NB4 (cell line): ENCODE measurements at regions not wholly inside any gene's neighbourhood (a gene's known extent, or its start where the extent isn't known, plus 50 kb on each side); places are given as distances from the start of the nearest gene placed in this dataset.

Experiments
- DNase-seq: peaks from one replicate; pipeline ENCODE4 v3.0.0; 2010; ENCODE audit warnings: low read depth
- H3K4me3 ChIP-seq: one replicate; pipeline ENCODE4 v1.5.1; 2011; ENCODE audit warnings: mild to moderate bottlenecking, low read depth, low read length, moderate library complexity
- MYC ChIP-seq: IDR thresholded peaks from 2 replicates; pipeline ENCODE4 v1.6.1; 2011; ENCODE audit warnings: low read depth, low read length
- POLR2A ChIP-seq: IDR thresholded peaks from 2 replicates; pipeline ENCODE4 v1.6.1; 2011; ENCODE audit warnings: mild to moderate bottlenecking; ENCODE audit not compliant: insufficient read length; ENCODE audit errors: extremely low read depth
- TF ChIP-seq, protein P1 (sequence below): IDR thresholded peaks from 2 replicates; pipeline ENCODE4 v1.6.1; 2011; ENCODE audit warnings: low read depth, low read length
- TF ChIP-seq, protein P2 (sequence below): IDR thresholded peaks from one replicate; pipeline ENCODE4 v1.5.1; 2012; ENCODE audit warnings: low read depth, low read length

DNA sequence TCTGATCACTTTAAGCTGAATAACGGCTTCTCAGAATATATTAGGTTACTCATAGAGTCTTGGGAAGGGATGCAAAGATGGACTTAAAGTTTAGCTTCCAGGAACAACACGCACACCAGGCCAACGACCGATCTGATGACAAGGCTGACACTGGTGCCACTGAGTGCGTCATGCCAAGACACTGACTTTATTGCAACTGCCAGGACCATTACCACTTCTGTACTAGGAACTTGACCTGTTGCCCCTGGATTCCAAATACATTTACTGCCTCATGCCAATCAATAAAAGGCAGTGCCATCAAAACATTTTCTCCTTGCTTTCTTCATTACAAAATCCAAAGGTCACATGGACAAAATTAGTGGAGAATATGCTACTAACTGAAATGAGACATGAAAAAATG, 505.9 kb upstream of the CTSO start:
- H3K4me3 ChIP-seq: no peak overlapping the region
- TF ChIP-seq POLR2A (no peak), MYC (no peak)
- TF ChIP-seq, protein P1, sequence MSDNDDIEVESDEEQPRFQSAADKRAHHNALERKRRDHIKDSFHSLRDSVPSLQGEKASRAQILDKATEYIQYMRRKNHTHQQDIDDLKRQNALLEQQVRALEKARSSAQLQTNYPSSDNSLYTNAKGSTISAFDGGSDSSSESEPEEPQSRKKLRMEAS: no peak
- TF ChIP-seq, protein P2, sequence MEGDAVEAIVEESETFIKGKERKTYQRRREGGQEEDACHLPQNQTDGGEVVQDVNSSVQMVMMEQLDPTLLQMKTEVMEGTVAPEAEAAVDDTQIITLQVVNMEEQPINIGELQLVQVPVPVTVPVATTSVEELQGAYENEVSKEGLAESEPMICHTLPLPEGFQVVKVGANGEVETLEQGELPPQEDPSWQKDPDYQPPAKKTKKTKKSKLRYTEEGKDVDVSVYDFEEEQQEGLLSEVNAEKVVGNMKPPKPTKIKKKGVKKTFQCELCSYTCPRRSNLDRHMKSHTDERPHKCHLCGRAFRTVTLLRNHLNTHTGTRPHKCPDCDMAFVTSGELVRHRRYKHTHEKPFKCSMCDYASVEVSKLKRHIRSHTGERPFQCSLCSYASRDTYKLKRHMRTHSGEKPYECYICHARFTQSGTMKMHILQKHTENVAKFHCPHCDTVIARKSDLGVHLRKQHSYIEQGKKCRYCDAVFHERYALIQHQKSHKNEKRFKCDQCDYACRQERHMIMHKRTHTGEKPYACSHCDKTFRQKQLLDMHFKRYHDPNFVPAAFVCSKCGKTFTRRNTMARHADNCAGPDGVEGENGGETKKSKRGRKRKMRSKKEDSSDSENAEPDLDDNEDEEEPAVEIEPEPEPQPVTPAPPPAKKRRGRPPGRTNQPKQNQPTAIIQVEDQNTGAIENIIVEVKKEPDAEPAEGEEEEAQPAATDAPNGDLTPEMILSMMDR: no peak
- no peak for DNase-seq

DNA sequence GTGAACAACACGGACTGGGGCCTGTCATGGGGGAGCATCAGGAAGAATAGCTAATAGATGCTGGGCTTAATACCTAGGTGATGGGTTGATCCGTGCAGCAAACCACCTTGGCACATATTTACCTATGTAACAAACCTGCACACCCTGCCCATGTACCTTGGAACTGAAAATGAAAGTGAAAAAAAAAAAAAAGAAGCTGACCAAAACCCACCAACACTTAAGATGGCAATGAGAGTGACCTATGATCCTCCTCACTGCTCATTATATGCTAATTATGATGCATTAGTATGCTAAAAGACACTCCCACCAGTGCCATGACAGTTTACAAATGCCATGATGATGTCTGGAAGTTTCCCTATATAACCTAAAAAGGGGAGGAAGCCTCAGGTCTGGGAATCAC, 503.2 kb upstream of the CTSO start:
- DNase-seq: no peak
- no peak overlapping the region for H3K4me3 ChIP-seq
- TF ChIP-seq, protein P1: no peak
- TF ChIP-seq POLR2A (no peak), MYC (no peak)
- TF ChIP-seq, protein P2: no peak

DNA sequence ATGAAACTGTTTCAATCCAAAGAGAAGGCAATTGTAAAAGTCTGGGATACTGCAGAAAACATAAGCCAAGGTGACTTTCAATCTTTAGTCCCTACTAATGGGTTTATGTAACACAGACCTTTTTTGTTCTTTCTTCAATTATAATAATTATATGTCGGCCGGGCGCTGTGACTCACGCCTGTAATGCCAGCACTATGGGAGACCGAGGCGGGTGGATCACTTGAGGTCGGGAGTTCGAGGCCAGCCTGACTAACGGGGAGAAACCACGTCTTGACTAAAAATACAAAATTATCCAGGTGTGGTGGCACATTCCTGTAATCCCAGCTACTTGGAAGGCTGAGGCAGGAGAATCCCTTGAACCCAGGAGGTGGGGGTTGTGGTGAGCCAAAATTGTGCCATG, 489.8 kb upstream of the CTSO start:
- DNase-seq: no peak
- no peak overlapping the region for H3K4me3 ChIP-seq
- TF ChIP-seq MYC: no peak
- no peak for TF ChIP-seq POLR2A
- TF ChIP-seq, protein P1: no peak
- TF ChIP-seq, protein P2: no peak

DNA sequence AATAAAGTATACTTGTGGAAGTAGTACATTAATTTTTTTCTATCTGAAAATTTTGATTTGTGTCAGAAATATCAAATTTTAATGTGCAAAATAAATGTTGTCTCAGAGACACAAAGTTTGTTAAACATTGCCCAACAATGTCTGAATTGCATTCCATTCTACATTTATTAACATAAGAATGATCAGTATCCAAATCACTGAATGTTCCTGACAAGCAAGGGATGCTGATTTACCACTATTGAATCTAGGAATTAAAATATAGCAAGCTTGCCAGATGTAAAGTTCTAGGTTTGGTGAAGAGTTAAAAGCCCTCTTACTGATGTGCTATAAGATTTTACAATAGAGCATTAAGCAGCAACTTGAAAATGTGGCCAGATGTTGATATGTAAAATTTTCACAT, 489.2 kb upstream of the CTSO start:
- DNase-seq: no peak
- H3K4me3 ChIP-seq: no peak overlapping the region
- TF ChIP-seq MYC (no peak), POLR2A (no peak)
- TF ChIP-seq, protein P2: no peak
- TF ChIP-seq, protein P1: no peak

DNA sequence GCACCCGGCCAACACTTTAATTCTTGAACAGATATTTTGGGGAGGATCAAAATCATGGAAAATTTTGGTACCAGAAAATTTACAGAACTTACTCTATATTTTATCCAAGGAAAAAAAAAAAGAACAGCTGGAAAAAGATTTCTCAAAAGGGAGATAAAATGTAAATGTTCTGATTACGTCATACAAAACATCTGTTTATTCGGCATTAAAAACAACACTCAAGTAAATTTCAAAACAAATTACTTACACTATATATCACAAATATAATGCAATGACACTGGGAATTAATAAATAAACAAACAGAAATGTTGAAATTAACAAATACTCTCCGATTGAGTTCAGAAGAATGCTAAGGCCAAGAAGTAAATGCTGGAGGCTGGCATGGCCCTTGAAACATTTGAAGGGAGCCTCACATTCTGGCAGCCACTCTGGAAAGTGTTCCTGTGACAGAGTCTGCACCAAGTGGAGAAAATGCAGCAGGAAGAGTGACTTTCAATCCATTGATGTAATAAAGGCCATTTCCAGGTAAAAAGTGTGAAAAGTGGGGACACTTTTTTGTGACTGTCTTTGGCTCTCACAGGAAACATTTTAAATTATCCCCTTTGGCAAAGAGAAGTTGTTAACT, 486.0 kb upstream of the CTSO start:
- H3K4me3 ChIP-seq: no peak overlapping the region
- no peak for DNase-seq
- TF ChIP-seq MYC (no peak), POLR2A (no peak)
- TF ChIP-seq, protein P2: no peak
- TF ChIP-seq, protein P1: no peak
